ENCODE measurements at regions not wholly inside any gene's neighbourhood (a gene's known extent, or its start where the extent isn't known, plus 50 kb on each side); places are given as distances from the start of the nearest gene placed in this dataset.

DNA sequence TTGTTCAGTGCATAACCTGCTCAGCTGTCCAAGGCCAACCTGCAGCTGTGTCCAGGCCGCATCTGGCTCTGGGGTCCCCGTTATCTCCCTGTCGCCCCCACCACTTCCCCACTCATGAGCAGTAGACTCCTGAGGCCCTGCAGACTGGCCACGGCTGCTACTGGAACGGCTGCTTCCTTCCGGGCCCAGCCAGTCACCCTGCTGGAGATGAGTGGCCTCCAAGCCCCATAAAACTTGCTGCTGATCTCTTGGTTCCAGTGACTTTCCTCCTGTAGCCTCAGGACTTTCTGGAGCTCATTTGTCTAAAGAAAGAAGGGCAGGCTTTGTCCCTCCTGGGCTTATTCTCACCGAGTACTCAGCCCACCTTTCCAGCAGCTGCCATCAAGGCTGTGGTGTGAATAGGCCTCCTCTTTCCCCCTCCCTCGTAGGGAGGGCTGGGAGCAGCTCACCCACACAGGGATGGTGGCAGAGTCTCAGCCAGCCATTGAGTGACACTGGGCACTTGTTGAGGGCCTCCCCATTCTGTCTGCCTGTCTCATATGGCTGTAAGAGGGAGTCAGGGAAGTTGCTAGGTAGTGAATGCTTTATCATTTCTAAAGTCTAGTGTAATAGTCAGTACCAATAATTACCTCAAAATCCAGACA is 257.3 kb downstream of the MYCN start:
- TF ChIP-seq, protein P1, sequence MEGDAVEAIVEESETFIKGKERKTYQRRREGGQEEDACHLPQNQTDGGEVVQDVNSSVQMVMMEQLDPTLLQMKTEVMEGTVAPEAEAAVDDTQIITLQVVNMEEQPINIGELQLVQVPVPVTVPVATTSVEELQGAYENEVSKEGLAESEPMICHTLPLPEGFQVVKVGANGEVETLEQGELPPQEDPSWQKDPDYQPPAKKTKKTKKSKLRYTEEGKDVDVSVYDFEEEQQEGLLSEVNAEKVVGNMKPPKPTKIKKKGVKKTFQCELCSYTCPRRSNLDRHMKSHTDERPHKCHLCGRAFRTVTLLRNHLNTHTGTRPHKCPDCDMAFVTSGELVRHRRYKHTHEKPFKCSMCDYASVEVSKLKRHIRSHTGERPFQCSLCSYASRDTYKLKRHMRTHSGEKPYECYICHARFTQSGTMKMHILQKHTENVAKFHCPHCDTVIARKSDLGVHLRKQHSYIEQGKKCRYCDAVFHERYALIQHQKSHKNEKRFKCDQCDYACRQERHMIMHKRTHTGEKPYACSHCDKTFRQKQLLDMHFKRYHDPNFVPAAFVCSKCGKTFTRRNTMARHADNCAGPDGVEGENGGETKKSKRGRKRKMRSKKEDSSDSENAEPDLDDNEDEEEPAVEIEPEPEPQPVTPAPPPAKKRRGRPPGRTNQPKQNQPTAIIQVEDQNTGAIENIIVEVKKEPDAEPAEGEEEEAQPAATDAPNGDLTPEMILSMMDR (IDR thresholded peaks at IDR 0.05; ENCODE audit: low read depth, low read length, missing control alignments): no peak
- Histone ChIP-seq H3K27me3 (replicated peaks) (no peaks in the 10 kb centered on the region), H3K4me3 (ENCODE audit: low read depth, low read length) (no peak overlapping the region), H3K36me3 (replicated peaks) (no peaks in the 10 kb centered on the region), H3K27ac (no peak overlapping the region)
- in situ Hi-C loops (cut with HindIII; ENCODE audit: low pct_ligation_motif_present, low sequenced_read_pairs): no loop called here
- no peak for DNase-seq

- H3K36me3 ChIP-seq (replicated peaks): no peaks in the 10 kb centered on the region
- TF ChIP-seq, protein P1 (IDR thresholded peaks at IDR 0.05; ENCODE audit: low read depth, low read length, missing control alignments): no peak
- in situ Hi-C loops (cut with HindIII; ENCODE audit: low pct_ligation_motif_present, low sequenced_read_pairs): no loop called here
- no peak overlapping the region for H3K27ac ChIP-seq
- no peak overlapping the region for H3K4me3 ChIP-seq (ENCODE audit: low read depth, low read length)
- no peaks in the 10 kb centered on the region for H3K27me3 ChIP-seq (replicated peaks)
- DNase-seq: no peak
These were observed 256.5 kb downstream of the MYCN start for GRCh38 chr2:16196687-16197503.

DNA sequence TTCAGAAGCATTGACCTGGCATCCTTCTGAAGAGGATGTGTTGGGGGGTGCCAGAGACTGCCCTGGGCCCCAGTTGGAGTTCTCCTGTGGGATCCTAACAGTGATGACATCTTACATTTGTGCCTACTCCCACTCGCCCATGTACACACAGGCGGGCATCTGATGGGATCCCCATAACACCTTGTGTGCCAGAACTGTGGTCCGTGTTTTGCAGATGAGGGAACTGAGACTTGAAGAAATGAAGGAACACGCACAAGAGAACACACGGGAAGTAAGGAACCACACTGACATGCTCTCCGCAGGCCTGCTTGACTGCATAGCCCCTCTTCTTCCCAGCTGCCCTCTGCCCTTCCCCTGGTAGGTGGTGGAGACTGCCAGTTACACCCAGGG is 255.3 kb downstream of the MYCN start:
- no peaks in the 10 kb centered on the region for H3K27me3 ChIP-seq (replicated peaks)
- no peak overlapping the region for H3K4me3 ChIP-seq (ENCODE audit: low read depth, low read length)
- no peaks in the 10 kb centered on the region for H3K36me3 ChIP-seq (replicated peaks)
- TF ChIP-seq, protein P1 (IDR thresholded peaks at IDR 0.05; ENCODE audit: low read depth, low read length, missing control alignments): no peak
- in situ Hi-C loops (cut with HindIII; ENCODE audit: low pct_ligation_motif_present, low sequenced_read_pairs): no loop called here
- no peak overlapping the region for H3K27ac ChIP-seq
- DNase-seq: no peak

DNA sequence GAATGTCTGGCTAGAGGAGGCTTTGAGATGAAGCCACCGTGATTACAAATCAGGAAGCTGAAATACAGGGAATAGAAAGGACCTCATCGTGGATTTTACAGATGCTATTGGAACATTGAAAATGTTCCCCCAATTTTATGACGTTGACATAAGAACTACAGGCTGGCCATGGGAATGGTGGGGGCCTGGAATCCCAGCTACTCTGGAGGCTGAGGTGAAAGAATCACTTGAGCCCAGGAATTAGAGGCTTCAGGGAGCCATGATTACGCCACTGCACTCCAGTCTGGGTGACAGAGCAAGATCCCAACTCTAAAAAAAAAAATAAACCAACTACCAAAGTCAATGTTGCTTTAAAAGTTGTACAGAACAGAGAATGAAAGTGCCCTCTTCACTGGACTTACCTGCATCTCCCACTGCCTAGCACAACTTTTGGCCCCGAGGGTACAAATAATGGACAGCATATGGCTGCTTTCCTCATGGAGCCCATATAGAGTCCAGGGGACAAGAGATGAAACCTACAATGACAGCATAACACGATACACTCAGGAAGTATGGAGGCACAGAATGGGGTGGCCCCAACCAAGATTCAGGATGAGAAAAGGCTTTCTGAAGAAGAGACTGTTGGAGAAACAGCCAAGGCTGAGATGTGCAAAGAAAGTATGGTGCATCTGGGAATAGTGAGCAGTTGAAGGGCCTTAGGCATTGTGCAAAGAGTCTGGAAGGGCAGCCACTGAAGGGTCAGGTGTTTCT is 254.8 kb downstream of the MYCN start:
- Histone ChIP-seq H3K27ac (no peak overlapping the region), H3K27me3 (replicated peaks) (no peaks in the 10 kb centered on the region), H3K4me3 (ENCODE audit: low read depth, low read length) (no peak overlapping the region), H3K36me3 (replicated peaks) (no peaks in the 10 kb centered on the region)
- in situ Hi-C loops (cut with HindIII; ENCODE audit: low pct_ligation_motif_present, low sequenced_read_pairs): no loop called here
- no peak for DNase-seq
- TF ChIP-seq, protein P1 (IDR thresholded peaks at IDR 0.05; ENCODE audit: low read depth, low read length, missing control alignments): no peak

- in situ Hi-C loops (cut with HindIII; ENCODE audit: low pct_ligation_motif_present, low sequenced_read_pairs): no loop called here
- H3K36me3 ChIP-seq (replicated peaks): no peaks in the 10 kb centered on the region
- H3K27me3 ChIP-seq (replicated peaks): no peaks in the 10 kb centered on the region
- TF ChIP-seq, protein P1 (IDR thresholded peaks at IDR 0.05; ENCODE audit: low read depth, low read length, missing control alignments): no peak
- H3K27ac ChIP-seq: no peak overlapping the region
- H3K4me3 ChIP-seq (ENCODE audit: low read depth, low read length): no peak overlapping the region
- no peak for DNase-seq
These were observed 254.2 kb downstream of the MYCN start for GRCh38 chr2:16194530-16194929.

All from brain microvascular endothelial cell (primary cell).